Right cardiac atrium (tissue), 5 donors: ENCODE measurements at regions not wholly inside any gene's neighbourhood (a gene's known extent, or its start where the extent isn't known, plus 50 kb on each side); places are given as distances from the start of the nearest gene placed in this dataset.
A peak's percentile ranks its signal among the peaks of the same experiment; 100 is the strongest.
"Not testable (repeated sequence)": the region's sequence is repeated elsewhere in the genome, so short reads cannot be mapped to it uniquely, and the experiment has no call there.

Source experiments
- ATAC-seq, 2 donors: fragments of 200-7000 bp; cut with Tn5 transposase; one replicate each; pipeline versions ENCODE4 v1.8.0 to v1.9.1; 2020; ENCODE audit warnings: moderate library complexity in 2 of 2, mild to moderate bottlenecking in 1 of 2
- DNase-seq, 3 donors: peaks; one replicate each; pipeline ENCODE4 v3.0.0-alpha.2; 2020
- H3K27ac ChIP-seq: one replicate; pipeline ENCODE4 v1.5.1; 2013; ENCODE audit warnings: mild to moderate bottlenecking, low read length, control low read depth, moderate library complexity
- H3K27me3 ChIP-seq: one replicate; pipeline ENCODE4 v1.6.1; 2013; ENCODE audit not compliant: control insufficient read depth, insufficient read depth
- H3K4me1 ChIP-seq: one replicate; pipeline ENCODE4 v1.6.1; 2013; ENCODE audit warnings: low read length; ENCODE audit not compliant: control insufficient read depth, insufficient read depth
- H3K4me3 ChIP-seq: one replicate; pipeline ENCODE4 v1.5.1; 2013; ENCODE audit warnings: low read length, control low read depth
- H3K9me3 ChIP-seq: one replicate; pipeline ENCODE4 v1.6.1; 2013; ENCODE audit warnings: low read length; ENCODE audit not compliant: control insufficient read depth
- WGBS: extraction: QIAGEN DNeasy Blood & Tissue Kit; methylation state at CpG from one replicate; pipeline ENCODE4 v1.1.7; 2013; 5-methylcytosine and 5-hydroxymethylcytosine counted together
- intact Hi-C, 4 donors: fragments of 100-400 bp; cut with DNase I; formaldehyde crosslinking; loops; one replicate each; pipeline versions ENCODE4 v1.11.0 to v1.14.0; 2022 to 2023
- donor health status: healthy with polysubstance abuse.
- donor health status: DM: no; HTN: yes; CAD: no.
- donor health status: DM: no; HTN: no; CAD: no.
- donor health status: DM: no; HTN: yes; CAD: no; lungs with severe emphysema.
- donor health status: DM: yes; HTN: yes; CAD: no.

DNA sequence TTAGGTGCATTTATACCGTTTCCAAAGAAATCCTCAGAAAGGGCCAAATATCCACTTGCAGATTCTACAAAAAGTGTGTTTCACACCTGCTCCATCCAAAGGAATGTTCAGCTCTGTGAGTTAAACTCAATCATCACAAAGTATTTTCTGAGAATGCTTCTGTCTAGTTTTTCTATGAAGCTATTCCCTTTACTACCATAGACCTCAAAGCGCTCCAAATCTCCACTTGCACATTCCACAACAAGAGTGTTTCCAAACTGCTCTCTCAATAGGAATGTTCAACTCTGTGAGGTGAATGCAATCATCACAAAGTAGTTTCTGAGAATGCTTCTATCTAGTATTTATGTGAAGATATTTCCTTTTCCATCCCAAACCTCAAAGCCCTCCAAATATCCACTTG, 412.7 kb upstream of the WSB1 start:
- WGBS: 89% methylated on average over 1 of the region's 2 CpGs

DNA sequence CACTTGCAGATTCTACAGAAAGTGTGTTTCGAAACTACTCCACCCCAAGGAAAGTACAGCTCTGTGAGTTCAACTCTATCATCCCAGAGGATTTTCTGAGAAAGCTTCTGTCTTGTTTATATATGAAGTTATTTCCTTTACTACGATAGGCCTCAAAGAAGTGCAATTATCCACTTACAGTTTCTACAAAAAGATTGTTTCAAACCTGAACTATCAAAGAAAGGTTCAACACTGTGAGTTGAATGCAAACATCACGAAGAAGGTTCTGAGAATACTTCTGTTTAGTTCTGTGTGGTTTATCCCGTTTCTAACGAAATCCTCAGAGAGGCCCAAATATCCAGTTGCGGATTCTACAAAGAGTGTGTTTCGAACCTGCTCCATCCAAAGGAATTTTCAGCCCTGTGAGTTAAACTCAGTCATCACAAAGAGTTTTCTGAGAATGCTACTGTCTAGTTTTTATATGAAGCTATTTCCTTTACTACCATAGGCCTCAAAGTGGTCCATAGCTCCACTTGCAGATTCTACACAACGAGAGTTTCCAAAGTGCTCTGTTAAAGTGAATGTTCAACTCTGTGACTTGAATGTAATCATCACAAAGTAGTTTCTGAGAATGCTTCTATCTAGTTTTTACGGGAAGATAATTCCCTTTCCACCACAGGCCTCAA, 411.7 kb upstream of the WSB1 start:
- H3K4me1 ChIP-seq, H3K9me3 ChIP-seq, H3K27ac ChIP-seq, intact Hi-C loops, H3K4me3 ChIP-seq, H3K27me3 ChIP-seq, DNase-seq: not testable (repeated sequence)
- peak; percentile 86 to 89 for ATAC-seq
- WGBS: 61% methylated on average over 5 of the region's 9 CpGs

More for the DNA sequence above, 412.7 kb upstream of the WSB1 start:
- DNase-seq, H3K9me3 ChIP-seq, H3K4me1 ChIP-seq, H3K27ac ChIP-seq, intact Hi-C loops, H3K4me3 ChIP-seq, H3K27me3 ChIP-seq: not testable (repeated sequence)
- peak; percentile 34 to 39 for ATAC-seq

DNA sequence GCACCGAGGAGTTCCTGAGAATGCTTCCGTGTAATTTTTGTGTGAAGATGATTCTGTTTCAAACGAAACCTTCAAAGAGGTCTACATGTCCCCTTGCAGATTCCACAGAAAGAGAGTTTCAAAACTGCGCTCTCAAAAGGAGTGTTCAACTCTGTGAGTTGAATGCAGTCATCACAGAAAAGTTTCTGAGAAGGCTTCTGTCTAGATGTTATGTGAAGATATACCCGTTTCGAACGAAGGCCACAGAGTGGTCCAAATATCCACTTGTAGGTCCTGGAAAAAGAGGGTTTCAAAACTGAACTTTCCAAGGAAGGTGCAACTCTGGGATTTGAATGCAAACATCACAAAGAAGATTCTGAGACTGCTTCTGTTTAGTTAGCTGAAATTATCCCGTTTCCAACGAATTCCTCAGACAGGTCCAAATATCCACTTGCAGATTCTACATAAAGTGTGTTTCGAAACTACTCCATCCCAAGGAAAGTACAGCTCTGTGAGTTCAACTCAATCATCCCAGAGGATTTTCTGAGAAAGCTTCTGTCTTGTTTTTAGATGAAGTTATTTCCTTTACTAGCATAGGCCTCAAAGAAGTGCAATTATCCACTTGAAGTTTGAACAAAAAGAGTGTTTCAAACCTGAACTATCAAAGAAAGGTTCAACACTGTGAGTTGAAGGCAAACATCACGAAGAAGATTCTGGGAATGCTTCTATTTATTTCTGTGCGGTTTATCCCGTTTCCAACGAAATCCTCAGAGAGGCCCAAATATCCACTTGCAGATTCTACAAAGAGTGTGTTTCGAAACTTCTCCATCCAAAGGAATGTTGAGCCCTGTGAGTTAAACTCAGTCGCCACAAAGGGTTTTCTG, 409.8 kb upstream of the WSB1 start:
- peak; percentile 62 to 71 for ATAC-seq
- intact Hi-C loops, H3K27me3 ChIP-seq: not testable (repeated sequence)

DNA sequence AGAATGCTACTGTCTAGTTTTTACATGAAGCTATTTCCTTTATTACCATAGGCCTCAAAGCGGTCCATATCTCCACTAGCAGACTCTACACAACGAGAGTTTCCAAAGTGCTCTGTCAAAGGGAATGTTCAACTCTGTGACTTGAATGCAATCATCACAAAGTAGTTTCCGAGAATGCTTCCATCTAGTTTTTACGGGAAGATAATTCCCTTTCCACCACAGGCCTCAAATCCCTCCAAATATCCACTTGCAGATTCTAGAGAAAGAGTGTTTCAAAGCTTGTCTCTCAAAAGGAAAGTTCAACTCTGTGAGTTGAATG, 409.2 kb upstream of the WSB1 start:
- H3K27me3 ChIP-seq, H3K4me3 ChIP-seq, H3K4me1 ChIP-seq, intact Hi-C loops, H3K9me3 ChIP-seq, H3K27ac ChIP-seq, DNase-seq: not testable (repeated sequence)
- WGBS: 56% methylated on average over 4 of the region's 4 CpGs
- ATAC-seq: peak in 1 of 2 donors; percentile 45

More for the DNA sequence above, 409.8 kb upstream of the WSB1 start:
- 72% methylated on average over 12 of the region's 16 CpGs for whole genome bisulfite sequencing
- DNase-seq, H3K4me3 ChIP-seq, H3K9me3 ChIP-seq, H3K4me1 ChIP-seq, H3K27ac ChIP-seq: not testable (repeated sequence)

DNA sequence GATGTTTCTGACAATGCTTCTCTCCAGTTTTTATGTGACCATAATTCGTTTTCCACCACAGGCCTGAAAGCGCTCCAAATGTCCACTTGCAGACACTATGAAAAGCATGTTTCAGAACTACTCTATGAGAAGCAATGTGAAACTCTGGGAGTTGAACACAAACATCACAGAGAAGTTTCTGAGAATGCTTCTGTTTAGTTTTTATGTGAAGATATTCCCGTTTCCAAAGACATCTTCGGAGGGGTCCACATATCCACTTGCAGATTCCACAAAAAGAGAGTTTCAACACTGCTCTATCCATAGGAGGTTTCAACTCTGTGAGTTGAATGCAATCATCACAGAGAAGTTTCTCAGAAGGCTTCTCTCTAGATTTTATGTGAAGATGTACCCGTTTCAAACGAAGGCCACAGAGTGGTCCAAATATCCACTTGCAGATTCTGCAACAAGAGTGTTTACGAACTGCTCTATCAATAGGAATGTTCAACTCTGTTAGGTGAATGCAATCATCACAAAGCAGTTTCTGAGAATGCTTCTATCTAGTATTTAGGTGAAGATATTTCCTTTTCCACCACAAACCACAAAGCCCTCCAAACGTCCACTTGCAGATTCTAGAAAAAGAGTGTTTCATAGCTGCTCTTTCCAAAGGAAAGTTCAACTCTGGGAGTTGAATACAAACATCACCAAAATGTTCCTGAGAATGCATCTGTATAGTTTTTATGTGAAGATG, 408.5 kb upstream of the WSB1 start:
- H3K4me1 ChIP-seq, intact Hi-C loops, H3K27me3 ChIP-seq, H3K27ac ChIP-seq, DNase-seq, H3K4me3 ChIP-seq, H3K9me3 ChIP-seq: not testable (repeated sequence)
- ATAC-seq: peak; percentile 33 to 60
- 60% methylated on average over 8 of the region's 8 CpGs for WGBS
